IMR-90 (cell line): ENCODE measurements at regions not wholly inside any gene's neighbourhood (a gene's known extent, or its start where the extent isn't known, plus 50 kb on each side); places are given as distances from the start of the nearest gene placed in this dataset.

ENCODE experiments used
- ATAC-seq: fragments of 200-7000 bp; cut with Tn5 transposase; 2 replicates; pipeline ENCODE4 v1.9.1; 2020; ENCODE audit warnings: low read depth, mild to moderate bottlenecking, moderate library complexity
- BruUV-seq: library from RNA; stranded (reverse); fragments of 400-500 nt; replicated peaks from 2 replicates; lab custom pipeline; 2021; lab: Mats Ljungman, UMichigan
- CTCF ChIA-PET: fragments of 300-600 bp; formaldehyde crosslinking; extraction: SDS; loops from one replicate; lab custom pipeline; 2021; ENCODE audit warnings: antibody characterized with exemption; lab: Yijun Ruan, JAX
- POLR2A ChIA-PET: fragments of 300-600 bp; sonication (Branson Sonifier 250); formaldehyde crosslinking; loops from one replicate; lab custom pipeline; 2022; ENCODE audit warnings: antibody characterized with exemption; ENCODE audit not compliant: unreplicated experiment; lab: Charles Lee
- DNase-seq: peaks from one replicate; pipeline ENCODE4 v3.0.0; 2013
- H2AFZ ChIP-seq: replicated peaks from 2 replicates; pipeline ENCODE3; 2013; ENCODE audit warnings: low read length, mild to moderate bottlenecking; ENCODE audit not compliant: poor library complexity
- H2AK5ac ChIP-seq: 2 replicates; pipeline ENCODE4 v1.6.1; 2013; ENCODE audit warnings: low read depth, low read length, inconsistent platforms
- H2AK9ac ChIP-seq: replicated peaks from 2 replicates; pipeline ENCODE3; 2013; ENCODE audit warnings: mild to moderate bottlenecking, low read depth, low read length, moderate library complexity; ENCODE audit not compliant: poor library complexity
- H2BK120ac ChIP-seq: 2 replicates; pipeline ENCODE4 v1.6.1; 2013; ENCODE audit warnings: low read depth, low read length, inconsistent platforms
- H2BK15ac ChIP-seq: 3 replicates; pipeline ENCODE4 v1.6.1; 2013; ENCODE audit warnings: low read depth, low read length, inconsistent platforms
- H2BK20ac ChIP-seq: 2 replicates; pipeline ENCODE4 v1.6.1; 2013; ENCODE audit warnings: low read depth, mild to moderate bottlenecking, inconsistent platforms, low read length, moderate library complexity
- H2BK5ac ChIP-seq: 2 replicates; pipeline ENCODE4 v1.6.1; 2013; ENCODE audit warnings: mild to moderate bottlenecking, low read depth, low read length, inconsistent platforms; ENCODE audit not compliant: poor library complexity, severe bottlenecking
- H3K14ac ChIP-seq: replicated peaks from 2 replicates; pipeline ENCODE4 v1.6.1; 2013; ENCODE audit warnings: low read depth, low read length, inconsistent platforms
- H3K18ac ChIP-seq: 2 replicates; pipeline ENCODE4 v1.6.1; 2013; ENCODE audit warnings: low read depth, low read length, control low read depth
- H3K23ac ChIP-seq: 2 replicates; pipeline ENCODE4 v1.6.1; 2013; ENCODE audit warnings: low read depth, low read length, inconsistent platforms
- H3K27ac ChIP-seq: 2 replicates; pipeline ENCODE4 v1.5.1; 2013; ENCODE audit warnings: mild to moderate bottlenecking, control low read depth, low read length; ENCODE audit not compliant: insufficient read depth
- H3K27me3 ChIP-seq: 2 replicates; pipeline ENCODE4 v1.6.1; 2013; ENCODE audit warnings: low read length; ENCODE audit not compliant: control insufficient read depth, insufficient read depth
- H3K36me3 ChIP-seq: 2 replicates; pipeline ENCODE4 v1.6.1; 2013; ENCODE audit warnings: low read length, mixed read lengths; ENCODE audit not compliant: control insufficient read depth, insufficient read depth
- H3K4ac ChIP-seq: 2 replicates; pipeline ENCODE4 v1.6.1; 2013; ENCODE audit warnings: low read depth, low read length, inconsistent platforms
- H3K4me1 ChIP-seq: 2 replicates; pipeline ENCODE4 v1.6.1; 2013; ENCODE audit warnings: low read length, mixed read lengths; ENCODE audit not compliant: control insufficient read depth, insufficient read depth
- H3K4me2 ChIP-seq: 2 replicates; pipeline ENCODE4 v1.6.1; 2013; ENCODE audit warnings: low read depth, mild to moderate bottlenecking, control low read depth, low read length, moderate library complexity
- H3K4me3 ChIP-seq: 2 replicates; pipeline ENCODE4 v1.5.1; 2013; ENCODE audit warnings: low read depth, mild to moderate bottlenecking, control low read depth, low read length, moderate library complexity; ENCODE audit not compliant: insufficient read depth
- H3K56ac ChIP-seq: 2 replicates; pipeline ENCODE4 v1.6.1; 2013; ENCODE audit warnings: low read length, inconsistent platforms; ENCODE audit not compliant: insufficient read depth; ENCODE audit errors: extremely low read depth
- H3K79me1 ChIP-seq, 2 experiments: 2 replicates each; pipeline ENCODE4 v1.6.1; 2013; ENCODE audit warnings: low read length in 2 of 2, inconsistent platforms in 1 of 2, low read depth in 1 of 2
- H3K9ac ChIP-seq: 2 replicates; pipeline ENCODE4 v1.6.1; 2013; ENCODE audit warnings: low read depth, low read length, control low read depth
- H3K9me1 ChIP-seq: 2 replicates; pipeline ENCODE4 v1.6.1; 2013; ENCODE audit warnings: low read length, inconsistent platforms; ENCODE audit not compliant: insufficient read depth
- H3K9me3 ChIP-seq: 2 replicates; pipeline ENCODE4 v1.6.1; 2013; ENCODE audit warnings: low read length; ENCODE audit not compliant: control insufficient read depth, insufficient read depth
- H4K20me1 ChIP-seq: 2 replicates; pipeline ENCODE4 v1.6.1; 2013; ENCODE audit warnings: low read length, inconsistent platforms; ENCODE audit not compliant: insufficient read depth
- H4K5ac ChIP-seq: 2 replicates; pipeline ENCODE4 v1.6.1; 2013; ENCODE audit warnings: mild to moderate bottlenecking, low read depth, low read length, control low read depth
- H4K8ac ChIP-seq, 2 experiments: 2 replicates each; pipeline ENCODE4 v1.6.1; 2013; ENCODE audit warnings: low read depth in 2 of 2, low read length in 2 of 2, control low read depth in 1 of 2, inconsistent platforms in 1 of 2
- H4K91ac ChIP-seq: 2 replicates; pipeline ENCODE4 v1.6.1; 2013; ENCODE audit warnings: low read depth, low read length, inconsistent platforms; ENCODE audit not compliant: insufficient read depth
- BHLHE40 ChIP-seq: fragments of 150-350 bp; IDR thresholded peaks from 2 replicates; pipeline ENCODE4 v1.6.1; 2016; ENCODE audit warnings: mild to moderate bottlenecking, low read depth, low read length
- CEBPB ChIP-seq: IDR thresholded peaks from 2 replicates; pipeline ENCODE4 v1.6.1; 2012; ENCODE audit warnings: low read depth, low read length, improper control_type of control experiment
- CHD1 ChIP-seq: IDR thresholded peaks from 2 replicates; pipeline ENCODE4 v1.6.1; 2012; ENCODE audit warnings: low read depth, low read length, improper control_type of control experiment
- CTCF ChIP-seq: conservative IDR thresholded peaks from 2 replicates; pipeline ENCODE4 v1.5.1; 2012; ENCODE audit warnings: mild to moderate bottlenecking, low read depth, low read length, improper control_type of control experiment
- FOS ChIP-seq: fragments of 150-350 bp; IDR thresholded peaks from 2 replicates; pipeline ENCODE4 v1.6.1; 2016; ENCODE audit warnings: low read depth, low read length
- MAFK ChIP-seq: IDR thresholded peaks from 2 replicates; pipeline ENCODE4 v1.6.1; 2012; ENCODE audit warnings: low read depth, low read length, improper control_type of control experiment
- MAZ ChIP-seq: IDR thresholded peaks from 2 replicates; pipeline ENCODE4 v1.6.1; 2012; ENCODE audit warnings: low read depth, mild to moderate bottlenecking, low read length, improper control_type of control experiment, moderate library complexity, borderline replicate concordance
- MXI1 ChIP-seq: IDR thresholded peaks from 2 replicates; pipeline ENCODE4 v1.6.1; 2012; ENCODE audit warnings: low read depth, mild to moderate bottlenecking, low read length, moderate library complexity, borderline replicate concordance
- NFE2L2 ChIP-seq: fragments of 150-350 bp; IDR thresholded peaks from 2 replicates; pipeline ENCODE4 v1.6.1; 2016; ENCODE audit warnings: low read depth, mild to moderate bottlenecking, low read length
- POLR2A ChIP-seq: IDR thresholded peaks from 2 replicates; pipeline ENCODE4 v1.6.1; 2012; ENCODE audit warnings: mild to moderate bottlenecking, low read depth, low read length
- RAD21 ChIP-seq: IDR thresholded peaks from 2 replicates; pipeline ENCODE4 v1.6.1; 2012; ENCODE audit warnings: low read length, improper control_type of control experiment
- RCOR1 ChIP-seq: IDR thresholded peaks from 2 replicates; pipeline ENCODE4 v1.6.1; 2012; ENCODE audit warnings: mild to moderate bottlenecking, low read length, improper control_type of control experiment; ENCODE audit not compliant: insufficient replicate concordance
- RFX5 ChIP-seq: IDR thresholded peaks from 2 replicates; pipeline ENCODE4 v1.8.0; 2012; ENCODE audit warnings: low read depth, mild to moderate bottlenecking, low read length, moderate library complexity
- SMC3 ChIP-seq: fragments of 150-350 bp; IDR thresholded peaks from 2 replicates; pipeline ENCODE4 v1.6.1; 2016; ENCODE audit warnings: low read depth, mild to moderate bottlenecking, antibody characterized with exemption, low read length, moderate library complexity
- WGBS, 2 experiments: methylation state at CpG; one replicate each; pipeline versions ENCODE4 v1.1.5 to v1.1.7; 2013; ENCODE audit warnings: missing lambda C conversion rate in 2 of 2; ENCODE audit not compliant: insufficient read length in 1 of 2; ENCODE audit errors: extremely low coverage in 2 of 2; 5-methylcytosine and 5-hydroxymethylcytosine counted together
- dilution Hi-C: fragments of 300-500 bp; cut with HindIII; formaldehyde crosslinking; loops from one replicate; pipeline ENCODE4 v1.14.3; 2018; ENCODE audit warnings: low sequenced_read_pairs; ENCODE audit not compliant: unreplicated experiment
- in situ Hi-C: fragments of 300-500 bp; cut with MboI; formaldehyde crosslinking; loops from 3 replicates; pipeline ENCODE4 v1.14.3; 2019; ENCODE audit warnings: low sequenced_read_pairs, inconsistent platforms, mixed read lengths
- intact Hi-C: fragments of 100-400 bp; cut with micrococcal nuclease; formaldehyde crosslinking; loops from 2 replicates; pipeline ENCODE4 v1.10.0; 2022
- TF ChIP-seq, protein P1 (sequence below): fragments of 150-350 bp; IDR thresholded peaks from 2 replicates; pipeline ENCODE4 v1.6.1; 2016; ENCODE audit warnings: low read depth, mild to moderate bottlenecking, low read length, moderate library complexity, borderline replicate concordance
- TF ChIP-seq, protein P2 (sequence below): fragments of 150-350 bp; IDR thresholded peaks from 2 replicates; pipeline ENCODE4 v1.6.1; 2017; ENCODE audit warnings: mild to moderate bottlenecking, antibody characterized with exemption, low read length, low read depth

DNA sequence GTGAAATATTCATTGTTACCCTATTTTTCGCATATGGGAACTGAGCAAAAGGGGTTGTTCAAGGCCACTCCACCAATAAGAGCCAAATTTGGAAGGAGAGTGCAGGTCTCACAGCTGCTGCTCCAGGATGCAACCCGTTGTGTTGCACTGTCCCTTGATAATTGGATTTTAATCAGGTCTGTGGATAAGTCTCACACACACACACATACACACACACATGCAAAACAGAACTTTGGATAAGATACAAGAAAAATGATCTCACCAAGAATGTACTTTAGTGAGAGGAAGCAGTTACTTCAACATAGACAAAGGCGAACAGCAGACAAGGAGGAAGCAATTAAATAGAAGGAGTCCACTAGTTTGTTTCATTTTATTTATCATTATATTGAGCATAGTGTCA is 127.3 kb upstream of the EDNRB start:
- H2AK5ac ChIP-seq = no peak overlapping the region
- ChIA-PET POLR2A (no interaction called here), CTCF (no interaction called here)
- H3K14ac ChIP-seq = no peak overlapping the region
- intact Hi-C loops (no loop called here), in situ Hi-C loops (no loop called here), dilution Hi-C loops (no loop called here)
- no peak overlapping the region for H4K8ac ChIP-seq
- H2BK15ac ChIP-seq = no peak overlapping the region
- H2AFZ ChIP-seq = no peak overlapping the region
- no peak overlapping the region for H2BK120ac ChIP-seq
- no TSS peak for BruUV-seq
- no peak overlapping the region for H4K5ac ChIP-seq
- DNase-seq = no peak
- no peaks in the 10 kb centered on the region for H4K20me1 ChIP-seq
- H4K91ac ChIP-seq = no peak overlapping the region
- no peak overlapping the region for H3K56ac ChIP-seq
- no peaks in the 10 kb centered on the region for H3K79me1 ChIP-seq
- no peak overlapping the region for H2BK5ac ChIP-seq
- no peak overlapping the region for H2AK9ac ChIP-seq
- TF ChIP-seq RAD21 (no peak), BHLHE40 (no peak), MXI1 (no peak), CHD1 (no peak), NFE2L2 (no peak), POLR2A (no peak), SMC3 (no peak), RFX5 (no peak), FOS (no peak), MAFK (no peak), MAZ (no peak), CTCF (no peak), CEBPB (no peak), RCOR1 (no peak)
- TF ChIP-seq, protein P1, sequence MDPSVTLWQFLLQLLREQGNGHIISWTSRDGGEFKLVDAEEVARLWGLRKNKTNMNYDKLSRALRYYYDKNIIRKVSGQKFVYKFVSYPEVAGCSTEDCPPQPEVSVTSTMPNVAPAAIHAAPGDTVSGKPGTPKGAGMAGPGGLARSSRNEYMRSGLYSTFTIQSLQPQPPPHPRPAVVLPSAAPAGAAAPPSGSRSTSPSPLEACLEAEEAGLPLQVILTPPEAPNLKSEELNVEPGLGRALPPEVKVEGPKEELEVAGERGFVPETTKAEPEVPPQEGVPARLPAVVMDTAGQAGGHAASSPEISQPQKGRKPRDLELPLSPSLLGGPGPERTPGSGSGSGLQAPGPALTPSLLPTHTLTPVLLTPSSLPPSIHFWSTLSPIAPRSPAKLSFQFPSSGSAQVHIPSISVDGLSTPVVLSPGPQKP = no peak
- TF ChIP-seq, protein P2, sequence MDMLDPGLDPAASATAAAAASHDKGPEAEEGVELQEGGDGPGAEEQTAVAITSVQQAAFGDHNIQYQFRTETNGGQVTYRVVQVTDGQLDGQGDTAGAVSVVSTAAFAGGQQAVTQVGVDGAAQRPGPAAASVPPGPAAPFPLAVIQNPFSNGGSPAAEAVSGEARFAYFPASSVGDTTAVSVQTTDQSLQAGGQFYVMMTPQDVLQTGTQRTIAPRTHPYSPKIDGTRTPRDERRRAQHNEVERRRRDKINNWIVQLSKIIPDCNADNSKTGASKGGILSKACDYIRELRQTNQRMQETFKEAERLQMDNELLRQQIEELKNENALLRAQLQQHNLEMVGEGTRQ = no peak
- H3K27ac ChIP-seq = no peak overlapping the region
- H3K4me1 ChIP-seq = no peaks in the 10 kb centered on the region
- H3K9me3 ChIP-seq = no peaks in the 10 kb centered on the region
- no peak overlapping the region for H3K9ac ChIP-seq
- H3K23ac ChIP-seq = no peak overlapping the region
- ATAC-seq = no peak
- no peak overlapping the region for H2BK20ac ChIP-seq
- no peak overlapping the region for H3K4me2 ChIP-seq
- H3K9me1 ChIP-seq = no peaks in the 10 kb centered on the region
- H3K4me3 ChIP-seq = no peak overlapping the region
- no peak overlapping the region for H3K18ac ChIP-seq
- WGBS, 2 experiments = no CpG with 5 or more reads among the region's 3 CpGs
- H3K36me3 ChIP-seq = no peaks in the 10 kb centered on the region
- no peaks in the 10 kb centered on the region for H3K27me3 ChIP-seq
- no peak overlapping the region for H3K4ac ChIP-seq
